Ovary (tissue), 3 donors: ENCODE measurements at regions not wholly inside any gene's neighbourhood (a gene's known extent, or its start where the extent isn't known, plus 50 kb on each side); places are given as distances from the start of the nearest gene placed in this dataset.

Experiments used
- EP300 ChIP-seq: sonication (generic); formaldehyde crosslinking; IDR thresholded peaks from one replicate; pipeline ENCODE4 v1.6.1; 2017; ENCODE audit warnings: antibody characterized with exemption
- TF ChIP-seq, protein P1 (sequence below), 3 donors: fragments of 450-650 bp in 2 of 3; fragments of 200-600 bp in 1 of 3; IDR thresholded peaks; one replicate each; pipeline versions ENCODE4 v1.5.1 to v1.8.0; 2016 to 2022; ENCODE audit warnings: antibody characterized with exemption in 3 of 3, mild to moderate bottlenecking in 1 of 3
- donor health status: DM: no; HTN: no; CAD: no.

DNA sequence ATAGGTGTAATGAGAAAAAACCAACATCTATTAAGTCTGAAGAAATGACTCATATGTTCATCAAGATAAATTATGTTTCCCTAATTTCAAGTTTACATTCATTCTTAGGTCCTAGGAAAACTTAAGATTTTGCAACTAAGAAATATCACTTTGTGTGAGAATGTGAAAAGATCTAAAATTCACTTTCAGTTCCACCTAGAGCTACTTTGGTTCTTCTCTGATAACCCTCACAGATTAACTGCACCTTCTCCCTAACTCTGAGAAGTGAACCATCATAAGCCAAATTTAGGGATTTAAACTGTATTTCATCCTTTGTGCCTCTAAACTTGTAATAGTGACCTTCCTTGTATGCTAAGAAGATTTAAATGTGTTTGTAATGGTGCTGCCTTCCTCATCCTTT lies 213.0 kb downstream of the FRK start:
- TF ChIP-seq, protein P1, sequence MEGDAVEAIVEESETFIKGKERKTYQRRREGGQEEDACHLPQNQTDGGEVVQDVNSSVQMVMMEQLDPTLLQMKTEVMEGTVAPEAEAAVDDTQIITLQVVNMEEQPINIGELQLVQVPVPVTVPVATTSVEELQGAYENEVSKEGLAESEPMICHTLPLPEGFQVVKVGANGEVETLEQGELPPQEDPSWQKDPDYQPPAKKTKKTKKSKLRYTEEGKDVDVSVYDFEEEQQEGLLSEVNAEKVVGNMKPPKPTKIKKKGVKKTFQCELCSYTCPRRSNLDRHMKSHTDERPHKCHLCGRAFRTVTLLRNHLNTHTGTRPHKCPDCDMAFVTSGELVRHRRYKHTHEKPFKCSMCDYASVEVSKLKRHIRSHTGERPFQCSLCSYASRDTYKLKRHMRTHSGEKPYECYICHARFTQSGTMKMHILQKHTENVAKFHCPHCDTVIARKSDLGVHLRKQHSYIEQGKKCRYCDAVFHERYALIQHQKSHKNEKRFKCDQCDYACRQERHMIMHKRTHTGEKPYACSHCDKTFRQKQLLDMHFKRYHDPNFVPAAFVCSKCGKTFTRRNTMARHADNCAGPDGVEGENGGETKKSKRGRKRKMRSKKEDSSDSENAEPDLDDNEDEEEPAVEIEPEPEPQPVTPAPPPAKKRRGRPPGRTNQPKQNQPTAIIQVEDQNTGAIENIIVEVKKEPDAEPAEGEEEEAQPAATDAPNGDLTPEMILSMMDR (IDR thresholded peaks at IDR 0.05): no peak
- no peak for TF ChIP-seq EP300
